Activated naive CD4-positive, alpha-beta T cell treated with anti-CD3 and anti-CD28 coated beads, Interleukin-2, amount 50 U/mL, for 72 hours (primary cell): ENCODE measurements at regions not wholly inside any gene's neighbourhood (a gene's known extent, or its start where the extent isn't known, plus 50 kb on each side); places are given as distances from the start of the nearest gene placed in this dataset.

Experiments
- ATAC-seq, 2 donors: fragments of 150-1000 bp; cut with Tn5 transposase; 2 replicates each; pipeline ENCODE4 v1.10.0; 2021; ENCODE audit warnings: mild to moderate bottlenecking in 2 of 2, moderate library complexity in 2 of 2
- DNase-seq, 2 donors: peaks; one replicate each; pipeline ENCODE4 v3.0.0; 2021 to 2022; ENCODE audit warnings: low spot score in 2 of 2
- H3K27ac Mint-ChIP-seq, 2 donors: one replicate each; pipeline ENCODE4 v1.8.0; 2022; ENCODE audit warnings: mild to moderate bottlenecking in 2 of 2, mixed read lengths in 2 of 2
- H3K36me3 Mint-ChIP-seq, 2 donors: one replicate each; pipeline ENCODE4 v1.8.0; 2022; ENCODE audit warnings: mixed read lengths in 2 of 2
- H3K9me3 Mint-ChIP-seq, 2 donors: one replicate each; pipeline ENCODE4 v1.8.0; 2022; ENCODE audit warnings: mixed read lengths in 2 of 2

DNA sequence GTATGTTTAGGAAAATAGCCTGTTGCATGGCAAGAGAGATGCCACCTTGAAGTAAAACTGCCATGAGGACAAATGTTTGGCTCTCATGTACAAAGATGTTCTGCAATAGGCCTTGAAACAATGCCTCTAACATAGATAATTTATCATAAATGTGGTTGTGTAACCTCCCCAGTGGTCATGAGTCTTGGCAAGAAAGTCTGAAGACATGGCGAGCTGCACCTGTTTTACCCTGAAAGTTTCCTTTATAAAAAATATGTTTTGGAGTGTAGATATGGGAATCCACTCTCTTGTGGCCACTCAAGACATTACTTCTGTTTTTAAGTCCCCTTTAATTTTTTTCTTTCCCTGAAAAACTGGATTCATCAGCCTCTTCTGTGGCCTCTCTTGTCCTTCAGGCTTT, 2217.1 kb downstream of the NCAM2 start:
- Mint-ChIP-seq H3K9me3 (peaks cover 10 to 11% of the 10 kb centered on the region in 2 donors), H3K36me3 (peaks cover 7 to 8% of the 10 kb centered on the region in 2 donors), H3K27ac (no peak overlapping the region)
- DNase-seq (no peak), ATAC-seq (no peak)
